T-helper 17 cell (primary cell): ENCODE measurements at regions not wholly inside any gene's neighbourhood (a gene's known extent, or its start where the extent isn't known, plus 50 kb on each side); places are given as distances from the start of the nearest gene placed in this dataset.

ENCODE experiments used
- ATAC-seq: fragments of 150-1000 bp; cut with Tn5 transposase; 2 replicates; pipeline ENCODE4 v1.10.0; 2021; ENCODE audit warnings: mild to moderate bottlenecking, moderate library complexity
- DNase-seq, 3 donors: peaks; one replicate each; pipeline versions ENCODE4 v3.0.0 to v3.0.0-alpha.2; 2020 to 2021
- H3K9me3 ChIP-seq: one replicate; pipeline ENCODE4 v1.7.0; 2013; ENCODE audit warnings: low read length, mild to moderate bottlenecking; ENCODE audit not compliant: control insufficient read depth, poor library complexity, severe bottlenecking
- H3K27ac Mint-ChIP-seq: one replicate; pipeline ENCODE4 v1.8.0; 2022; ENCODE audit warnings: mild to moderate bottlenecking, moderate library complexity, mixed read lengths
- H3K27me3 Mint-ChIP-seq: one replicate; pipeline ENCODE4 v1.8.0; 2022; ENCODE audit warnings: mixed read lengths
- H3K36me3 Mint-ChIP-seq: one replicate; pipeline ENCODE4 v1.8.0; 2022; ENCODE audit warnings: low read depth, mixed read lengths
- H3K4me1 Mint-ChIP-seq: one replicate; pipeline ENCODE4 v1.8.0; 2022; ENCODE audit warnings: mild to moderate bottlenecking, mixed read lengths
- H3K4me3 Mint-ChIP-seq: one replicate; pipeline ENCODE4 v1.8.0; 2022; ENCODE audit warnings: mild to moderate bottlenecking, moderate library complexity, mixed read lengths

DNA sequence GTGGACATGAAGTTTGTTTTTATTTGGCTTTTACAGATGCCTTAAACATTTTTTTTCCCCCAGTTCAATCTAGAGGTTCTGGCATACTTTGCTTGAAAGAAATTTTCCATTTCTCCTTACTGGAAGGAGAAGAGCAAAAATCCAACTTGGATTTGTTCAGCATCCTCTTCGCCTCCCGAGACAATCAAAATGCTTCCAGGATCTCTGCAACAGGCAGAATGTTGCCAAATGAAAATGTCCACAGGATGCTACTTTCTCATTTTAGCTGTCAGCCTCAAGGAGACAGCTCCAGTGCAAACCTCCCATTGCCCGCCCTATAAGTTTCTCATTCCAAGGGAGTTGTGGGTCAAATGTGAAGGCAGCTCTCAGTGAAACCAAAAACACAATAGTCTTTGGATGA lies 1972.1 kb downstream of the MAT2B start:
- H3K27ac Mint-ChIP-seq = no peak overlapping the region
- no peak for ATAC-seq
- no peak overlapping the region for H3K4me3 Mint-ChIP-seq
- no peaks in the 10 kb centered on the region for H3K27me3 Mint-ChIP-seq
- H3K9me3 ChIP-seq = no peaks in the 10 kb centered on the region
- no peaks in the 10 kb centered on the region for H3K36me3 Mint-ChIP-seq
- no peaks in the 10 kb centered on the region for H3K4me1 Mint-ChIP-seq
- no peak for DNase-seq

- no peak overlapping the region for H3K27ac Mint-ChIP-seq
- ATAC-seq = no peak
Measured at GRCh38 chr5:165495829-165496380, 1990.5 kb downstream of the MAT2B start.

GRCh38 chr5:165497707-165498106 lies 1992.3 kb downstream of the MAT2B start:
- H3K9me3 ChIP-seq = no peaks in the 10 kb centered on the region
- no peak for DNase-seq
- H3K27ac Mint-ChIP-seq = no peak overlapping the region
- ATAC-seq = no peak
- H3K27me3 Mint-ChIP-seq = no peaks in the 10 kb centered on the region
- H3K4me1 Mint-ChIP-seq = no peaks in the 10 kb centered on the region
- no peak overlapping the region for H3K4me3 Mint-ChIP-seq
- no peaks in the 10 kb centered on the region for H3K36me3 Mint-ChIP-seq

More at GRCh38 chr5:165495829-165496380, 1990.5 kb downstream of the MAT2B start:
- H3K27me3 Mint-ChIP-seq = no peaks in the 10 kb centered on the region
- no peaks in the 10 kb centered on the region for H3K9me3 ChIP-seq
- no peak overlapping the region for H3K4me3 Mint-ChIP-seq
- no peak for DNase-seq
- no peaks in the 10 kb centered on the region for H3K36me3 Mint-ChIP-seq
- no peaks in the 10 kb centered on the region for H3K4me1 Mint-ChIP-seq

- Mint-ChIP-seq H3K27me3 (no peaks in the 10 kb centered on the region), H3K27ac (no peak overlapping the region), H3K36me3 (no peaks in the 10 kb centered on the region), H3K4me3 (no peak overlapping the region), H3K4me1 (no peaks in the 10 kb centered on the region)
- no peak for ATAC-seq
- peaks cover 3% of the 10 kb centered on the region for H3K9me3 ChIP-seq
- DNase-seq = no peak
Measured at GRCh38 chr5:165502893-165503691, 1997.7 kb downstream of the MAT2B start.

GRCh38 chr5:165504674-165505073 lies 1999.3 kb downstream of the MAT2B start:
- Mint-ChIP-seq H3K27me3 (no peaks in the 10 kb centered on the region), H3K4me1 (no peaks in the 10 kb centered on the region), H3K27ac (no peak overlapping the region), H3K36me3 (no peaks in the 10 kb centered on the region), H3K4me3 (no peak overlapping the region)
- DNase-seq (no peak), ATAC-seq (no peak)
- peaks cover 3% of the 10 kb centered on the region for H3K9me3 ChIP-seq

GRCh38 chr5:165508286-165508685 lies 2002.9 kb downstream of the MAT2B start:
- H3K9me3 ChIP-seq = peaks cover 3% of the 10 kb centered on the region
- DNase-seq (no peak), ATAC-seq (no peak)
- no peak overlapping the region for H3K4me3 Mint-ChIP-seq
- no peaks in the 10 kb centered on the region for H3K36me3 Mint-ChIP-seq
- no peak overlapping the region for H3K27ac Mint-ChIP-seq
- H3K27me3 Mint-ChIP-seq = no peaks in the 10 kb centered on the region
- no peaks in the 10 kb centered on the region for H3K4me1 Mint-ChIP-seq

DNA sequence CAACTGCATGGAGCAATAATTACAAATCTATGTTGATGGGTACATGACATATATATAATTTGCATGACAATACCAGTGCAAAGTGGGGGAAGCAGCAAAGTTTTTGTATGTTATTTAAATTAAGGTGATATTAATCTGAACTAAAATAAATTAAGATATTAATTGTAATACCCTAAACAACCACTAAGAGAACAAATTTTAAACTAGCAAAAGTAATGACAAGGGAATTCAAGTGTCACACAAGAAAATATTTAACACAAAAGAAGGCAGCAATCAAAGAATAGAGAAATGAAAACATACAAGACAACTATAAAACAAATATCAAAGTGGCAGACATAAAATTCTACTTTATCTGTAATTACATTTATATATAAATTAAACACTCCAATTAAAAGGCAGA lies 2003.4 kb downstream of the MAT2B start:
- DNase-seq = no peak
- Mint-ChIP-seq H3K27ac (no peak overlapping the region), H3K4me3 (no peak overlapping the region), H3K36me3 (no peaks in the 10 kb centered on the region), H3K27me3 (no peaks in the 10 kb centered on the region), H3K4me1 (no peaks in the 10 kb centered on the region)
- no peak for ATAC-seq
- H3K9me3 ChIP-seq = peaks cover 1% of the 10 kb centered on the region

DNA sequence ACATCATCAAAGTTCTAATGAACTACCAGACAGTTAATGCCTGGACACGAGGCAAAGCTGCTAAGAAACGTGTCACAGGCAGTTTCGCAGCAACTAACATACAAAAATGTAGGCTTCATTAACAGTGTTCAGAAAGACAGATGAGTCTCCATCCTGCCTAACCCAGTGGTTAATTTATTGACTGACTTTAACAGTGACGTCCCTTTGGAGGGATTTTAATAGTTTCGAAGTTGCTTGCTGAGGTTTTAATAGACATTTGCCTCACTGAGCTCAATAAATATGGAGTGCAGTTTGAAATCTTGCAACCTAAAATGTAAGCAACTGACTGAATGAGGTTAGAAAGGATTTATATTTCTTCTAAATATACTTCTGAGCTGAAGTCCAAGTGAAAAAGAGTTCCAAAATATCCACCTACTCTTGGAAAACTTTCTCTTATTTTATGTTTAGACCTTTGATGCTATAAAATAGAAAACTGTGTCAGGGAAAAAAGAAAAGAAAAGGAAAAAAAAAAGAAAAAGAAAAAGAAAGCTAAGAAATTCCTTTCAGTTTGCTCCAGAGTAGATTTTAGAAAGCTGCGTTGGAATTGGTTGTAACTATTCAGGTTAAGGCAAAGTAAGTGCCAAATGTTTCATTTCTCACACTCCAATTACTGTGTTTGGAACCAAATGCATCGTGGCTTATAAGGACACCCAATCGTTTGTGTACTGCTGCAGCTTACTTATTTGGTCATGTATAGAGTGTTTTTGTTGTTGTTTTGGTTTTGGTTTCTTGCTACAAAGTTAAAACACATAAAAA lies 2016.6 kb downstream of the MAT2B start:
- Mint-ChIP-seq H3K27ac (no peak overlapping the region), H3K4me3 (no peak overlapping the region), H3K4me1 (no peaks in the 10 kb centered on the region), H3K36me3 (no peaks in the 10 kb centered on the region), H3K27me3 (no peaks in the 10 kb centered on the region)
- DNase-seq (no peak), ATAC-seq (no peak)
- no peaks in the 10 kb centered on the region for H3K9me3 ChIP-seq

GRCh38 chr5:165525271-165525670 lies 2019.9 kb downstream of the MAT2B start:
- ATAC-seq (no peak), DNase-seq (no peak)
- H3K36me3 Mint-ChIP-seq = no peaks in the 10 kb centered on the region
- H3K4me1 Mint-ChIP-seq = no peaks in the 10 kb centered on the region
- no peaks in the 10 kb centered on the region for H3K27me3 Mint-ChIP-seq
- H3K4me3 Mint-ChIP-seq = no peak overlapping the region
- H3K27ac Mint-ChIP-seq = no peak overlapping the region
- no peaks in the 10 kb centered on the region for H3K9me3 ChIP-seq

DNA sequence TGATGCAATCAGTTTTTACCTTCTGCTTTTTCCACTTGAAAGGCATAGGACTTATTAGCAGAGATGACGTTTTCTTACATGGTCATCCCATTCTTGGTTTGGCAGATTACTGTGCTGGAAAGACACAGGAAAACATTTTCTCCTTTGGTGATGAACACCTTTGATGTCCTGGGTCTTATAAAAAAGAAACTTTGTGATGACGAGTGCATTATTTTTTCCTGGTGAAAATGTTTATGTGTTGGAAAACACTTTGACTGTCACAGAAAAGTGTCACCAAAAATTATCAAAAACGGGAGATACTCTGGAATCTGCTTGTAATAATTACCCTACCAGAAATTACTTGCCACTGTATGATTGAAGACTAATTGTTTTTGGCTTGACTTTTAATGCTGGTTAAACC lies 2020.9 kb downstream of the MAT2B start:
- Mint-ChIP-seq H3K4me3 (no peak overlapping the region), H3K36me3 (no peaks in the 10 kb centered on the region), H3K4me1 (no peaks in the 10 kb centered on the region), H3K27ac (no peak overlapping the region), H3K27me3 (no peaks in the 10 kb centered on the region)
- H3K9me3 ChIP-seq = no peaks in the 10 kb centered on the region
- ATAC-seq = no peak
- no peak for DNase-seq

- ATAC-seq (no peak), DNase-seq (no peak)
- Mint-ChIP-seq H3K27me3 (no peaks in the 10 kb centered on the region), H3K36me3 (no peaks in the 10 kb centered on the region), H3K4me3 (no peak overlapping the region), H3K4me1 (no peaks in the 10 kb centered on the region), H3K27ac (no peak overlapping the region)
- H3K9me3 ChIP-seq = no peaks in the 10 kb centered on the region
Measured at GRCh38 chr5:165527577-165527976, 2022.2 kb downstream of the MAT2B start.

DNA sequence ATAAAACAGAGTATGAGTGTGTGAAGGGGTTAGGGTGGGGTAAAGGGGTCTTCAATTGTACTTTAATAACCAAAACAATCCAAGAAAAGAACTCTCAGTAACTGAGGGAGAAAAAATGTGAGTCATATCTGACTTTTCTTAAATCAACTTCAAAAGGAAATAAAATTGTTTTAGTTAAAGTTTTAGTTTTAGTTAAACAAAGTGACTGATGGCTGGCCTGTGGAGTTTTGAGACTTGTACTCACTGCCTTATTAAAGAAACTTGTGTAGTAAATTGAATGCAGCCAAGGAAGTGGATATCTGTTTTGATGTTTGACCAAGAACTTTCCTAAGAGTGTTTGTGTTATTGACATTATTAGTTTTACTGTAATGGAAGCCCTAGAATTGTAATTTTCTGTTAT lies 2032.6 kb downstream of the MAT2B start:
- H3K27ac Mint-ChIP-seq = no peak overlapping the region
- H3K4me3 Mint-ChIP-seq = no peak overlapping the region
- H3K9me3 ChIP-seq = no peaks in the 10 kb centered on the region
- no peaks in the 10 kb centered on the region for H3K27me3 Mint-ChIP-seq
- no peaks in the 10 kb centered on the region for H3K4me1 Mint-ChIP-seq
- no peak for DNase-seq
- H3K36me3 Mint-ChIP-seq = no peaks in the 10 kb centered on the region
- no peak for ATAC-seq

- Mint-ChIP-seq H3K27me3 (no peaks in the 10 kb centered on the region), H3K27ac (no peak overlapping the region), H3K4me3 (no peak overlapping the region), H3K36me3 (no peaks in the 10 kb centered on the region), H3K4me1 (no peaks in the 10 kb centered on the region)
- ATAC-seq (no peak), DNase-seq (no peak)
- H3K9me3 ChIP-seq = no peaks in the 10 kb centered on the region
Measured at GRCh38 chr5:165559645-165560044, 2054.2 kb downstream of the MAT2B start.
